Upper lobe of right lung (tissue), 1 donor: ENCODE measurements at regions not wholly inside any gene's neighbourhood (a gene's known extent, or its start where the extent isn't known, plus 50 kb on each side); places are given as distances from the start of the nearest gene placed in this dataset.

ENCODE experiments used
- ATAC-seq: fragments of 200-7000 bp; cut with Tn5 transposase; one replicate; pipeline ENCODE4 v1.9.1; 2020; ENCODE audit warnings: mild to moderate bottlenecking, moderate library complexity
- DNase-seq: peaks from one replicate; pipeline ENCODE4 v3.0.0-alpha.2; 2020
- H3K27ac ChIP-seq: fragments of 200-600 bp; one replicate; pipeline ENCODE4 v1.8.0; 2022
- H3K27me3 ChIP-seq: fragments of 200-600 bp; one replicate; pipeline ENCODE4 v1.8.0; 2022; ENCODE audit warnings: mild to moderate bottlenecking
- H3K36me3 ChIP-seq: fragments of 200-600 bp; one replicate; pipeline ENCODE4 v1.8.0; 2022
- H3K4me1 ChIP-seq: fragments of 200-600 bp; one replicate; pipeline ENCODE4 v1.8.0; 2022
- H3K4me3 ChIP-seq: fragments of 200-600 bp; one replicate; pipeline ENCODE4 v1.8.0; 2022; ENCODE audit warnings: mild to moderate bottlenecking
- H3K9me3 ChIP-seq: fragments of 200-600 bp; one replicate; pipeline ENCODE4 v1.8.0; 2022
- intact Hi-C: fragments of 100-400 bp; cut with DNase I; formaldehyde crosslinking; loops from one replicate; pipeline ENCODE4 v1.11.0; 2022
- TF ChIP-seq, protein P1 (sequence below): fragments of 200-600 bp; IDR thresholded peaks from one replicate; pipeline ENCODE4 v1.8.0; 2022; ENCODE audit warnings: antibody characterized with exemption
- donor health status: DM: no; HTN: yes; CAD: no; lungs with severe emphysema.

GRCh38 chr15:36429707-36430106 lies 149.7 kb upstream of the CDIN1 start:
- TF ChIP-seq, protein P1, sequence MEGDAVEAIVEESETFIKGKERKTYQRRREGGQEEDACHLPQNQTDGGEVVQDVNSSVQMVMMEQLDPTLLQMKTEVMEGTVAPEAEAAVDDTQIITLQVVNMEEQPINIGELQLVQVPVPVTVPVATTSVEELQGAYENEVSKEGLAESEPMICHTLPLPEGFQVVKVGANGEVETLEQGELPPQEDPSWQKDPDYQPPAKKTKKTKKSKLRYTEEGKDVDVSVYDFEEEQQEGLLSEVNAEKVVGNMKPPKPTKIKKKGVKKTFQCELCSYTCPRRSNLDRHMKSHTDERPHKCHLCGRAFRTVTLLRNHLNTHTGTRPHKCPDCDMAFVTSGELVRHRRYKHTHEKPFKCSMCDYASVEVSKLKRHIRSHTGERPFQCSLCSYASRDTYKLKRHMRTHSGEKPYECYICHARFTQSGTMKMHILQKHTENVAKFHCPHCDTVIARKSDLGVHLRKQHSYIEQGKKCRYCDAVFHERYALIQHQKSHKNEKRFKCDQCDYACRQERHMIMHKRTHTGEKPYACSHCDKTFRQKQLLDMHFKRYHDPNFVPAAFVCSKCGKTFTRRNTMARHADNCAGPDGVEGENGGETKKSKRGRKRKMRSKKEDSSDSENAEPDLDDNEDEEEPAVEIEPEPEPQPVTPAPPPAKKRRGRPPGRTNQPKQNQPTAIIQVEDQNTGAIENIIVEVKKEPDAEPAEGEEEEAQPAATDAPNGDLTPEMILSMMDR, result no peak
- Histone ChIP-seq H3K4me3 (no peak overlapping the region), H3K9me3 (no peaks in the 10 kb centered on the region), H3K27ac (no peak overlapping the region), H3K36me3 (no peaks in the 10 kb centered on the region), H3K27me3 (no peaks in the 10 kb centered on the region), H3K4me1 (no peaks in the 10 kb centered on the region)
- ATAC-seq (no peak), DNase-seq (no peak)
- intact Hi-C loops, result no loop called here

GRCh38 chr15:36430280-36430679 lies 149.1 kb upstream of the CDIN1 start:
- Histone ChIP-seq H3K4me1 (no peaks in the 10 kb centered on the region), H3K27ac (no peak overlapping the region), H3K27me3 (no peaks in the 10 kb centered on the region), H3K36me3 (no peaks in the 10 kb centered on the region), H3K4me3 (no peak overlapping the region), H3K9me3 (no peaks in the 10 kb centered on the region)
- TF ChIP-seq, protein P1, result no peak
- intact Hi-C loops, result no loop called here
- DNase-seq, result no peak
- no peak for ATAC-seq

DNA sequence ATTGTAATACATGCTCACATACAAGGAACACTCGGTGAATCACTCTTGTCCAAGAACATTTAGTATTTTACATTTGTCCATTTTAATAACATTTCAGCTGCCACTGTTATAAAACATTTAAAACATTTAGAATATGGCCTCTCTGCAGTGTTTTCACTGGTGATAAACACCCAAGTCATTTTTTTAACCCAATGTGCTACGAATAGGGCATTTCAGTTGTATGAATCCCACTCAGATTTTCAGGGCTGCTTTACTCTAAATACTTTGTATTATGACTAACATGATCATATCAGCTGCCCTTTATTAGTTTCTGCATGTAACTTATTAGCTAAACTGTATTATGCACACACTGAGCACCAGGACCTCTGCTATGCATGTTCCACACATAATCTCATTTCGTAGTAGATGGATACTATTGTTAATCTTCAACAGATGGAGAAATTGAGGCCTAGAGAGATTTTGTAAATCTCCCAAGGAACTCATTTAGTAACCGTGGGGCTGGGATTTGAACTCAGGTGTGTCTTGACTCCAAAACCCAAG lies 148.6 kb upstream of the CDIN1 start:
- intact Hi-C loops, result no loop called here
- no peak overlapping the region for H3K27ac ChIP-seq
- H3K4me3 ChIP-seq, result no peak overlapping the region
- TF ChIP-seq, protein P1, result no peak
- no peaks in the 10 kb centered on the region for H3K9me3 ChIP-seq
- H3K4me1 ChIP-seq, result no peaks in the 10 kb centered on the region
- ATAC-seq, result no peak
- H3K27me3 ChIP-seq, result no peaks in the 10 kb centered on the region
- H3K36me3 ChIP-seq, result no peaks in the 10 kb centered on the region
- DNase-seq, result no peak

- TF ChIP-seq, protein P1, result no peak
- Histone ChIP-seq H3K27ac (no peak overlapping the region), H3K4me1 (no peaks in the 10 kb centered on the region), H3K4me3 (no peak overlapping the region), H3K36me3 (no peaks in the 10 kb centered on the region), H3K27me3 (no peaks in the 10 kb centered on the region), H3K9me3 (no peaks in the 10 kb centered on the region)
- ATAC-seq (no peak), DNase-seq (no peak)
- intact Hi-C loops, result no loop called here
Observed at GRCh38 chr15:36432161-36432560, 147.3 kb upstream of the CDIN1 start.

DNA sequence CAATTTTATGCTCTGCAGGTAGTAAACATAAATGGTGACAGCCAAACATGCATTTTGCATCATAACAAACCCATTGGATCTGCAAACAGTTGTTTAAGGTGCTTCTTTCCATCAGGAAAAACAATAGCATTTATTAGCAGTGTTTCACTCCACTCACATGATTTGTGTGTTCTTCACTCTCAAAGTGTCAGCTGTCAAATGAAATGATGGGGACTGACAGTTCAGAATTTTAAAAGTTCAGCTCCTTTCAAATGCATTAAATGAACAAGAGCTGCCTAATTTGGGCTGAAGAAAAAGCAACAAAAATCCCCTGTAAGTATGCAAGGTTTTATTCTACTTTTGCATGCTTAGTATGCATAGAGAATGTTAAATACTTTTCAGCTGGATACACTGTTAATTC lies 145.2 kb upstream of the CDIN1 start:
- H3K27ac ChIP-seq, result no peak overlapping the region
- TF ChIP-seq, protein P1, result no peak
- no peaks in the 10 kb centered on the region for H3K4me1 ChIP-seq
- no peak overlapping the region for H3K4me3 ChIP-seq
- H3K9me3 ChIP-seq, result no peaks in the 10 kb centered on the region
- DNase-seq (no peak), ATAC-seq (no peak)
- intact Hi-C loops, result no loop called here
- H3K36me3 ChIP-seq, result no peaks in the 10 kb centered on the region
- H3K27me3 ChIP-seq, result no peaks in the 10 kb centered on the region

- H3K27me3 ChIP-seq, result no peaks in the 10 kb centered on the region
- ATAC-seq (no peak), DNase-seq (no peak)
- intact Hi-C loops, result no loop called here
- no peaks in the 10 kb centered on the region for H3K9me3 ChIP-seq
- no peak overlapping the region for H3K27ac ChIP-seq
- TF ChIP-seq, protein P1, result no peak
- H3K36me3 ChIP-seq, result no peaks in the 10 kb centered on the region
- H3K4me1 ChIP-seq, result no peaks in the 10 kb centered on the region
- H3K4me3 ChIP-seq, result no peak overlapping the region
Observed at GRCh38 chr15:36438499-36438898, 140.9 kb upstream of the CDIN1 start.
